SU-DHL-6 (cell line): ENCODE measurements at regions not wholly inside any gene's neighbourhood (a gene's known extent, or its start where the extent isn't known, plus 50 kb on each side); places are given as distances from the start of the nearest gene placed in this dataset.
"Not testable (repeated sequence)": the region's sequence is repeated elsewhere in the genome, so short reads cannot be mapped to it uniquely, and the experiment has no call there.

ENCODE experiments used
- H2AFZ ChIP-seq: fragments of 200-600 bp; sonication (generic); 2 replicates; pipeline ENCODE4 v1.6.1; 2014; ENCODE audit warnings: low read depth, mild to moderate bottlenecking, moderate library complexity, mixed read lengths, antibody characterized with exemption, low read length; ENCODE audit not compliant: severe bottlenecking
- H3F3A ChIP-seq: fragments of 200-600 bp; shearing (Covaris generic); 2 replicates; pipeline ENCODE4 v1.6.0; 2016; ENCODE audit warnings: antibody characterized with exemption, mild to moderate bottlenecking; ENCODE audit not compliant: insufficient read depth
- H3K27ac ChIP-seq: fragments of 200-600 bp; sonication (generic); 2 replicates; pipeline ENCODE4 v1.5.1; 2016; ENCODE audit warnings: low read depth, mild to moderate bottlenecking, low read length, moderate library complexity, mixed read lengths
- H3K27me3 ChIP-seq: fragments of 200-600 bp; sonication (generic), shearing (Covaris generic); 2 replicates; pipeline ENCODE4 v1.6.0; 2014; ENCODE audit warnings: mild to moderate bottlenecking, low read length
- H3K36me3 ChIP-seq: fragments of 200-600 bp; sonication (generic); 2 replicates; pipeline ENCODE4 v1.6.1; 2014; ENCODE audit warnings: mild to moderate bottlenecking, low read length, mixed read lengths
- H3K4me2 ChIP-seq: fragments of 300-600, 200-600 bp; shearing (Covaris generic), sonication (generic); 2 replicates; pipeline ENCODE4 v1.6.0; 2014; ENCODE audit warnings: low read length, low read depth, mild to moderate bottlenecking; ENCODE audit not compliant: poor library complexity, severe bottlenecking
- H3K4me3 ChIP-seq: fragments of 200-600 bp; sonication (generic); 2 replicates; pipeline ENCODE4 v1.5.1; 2014; ENCODE audit warnings: antibody characterized with exemption, low read length, mild to moderate bottlenecking, mixed read lengths; ENCODE audit not compliant: insufficient read depth, poor library complexity, severe bottlenecking
- H3K79me2 ChIP-seq: fragments of 200-600 bp; sonication (generic); 2 replicates; pipeline ENCODE4 v1.6.1; 2014; ENCODE audit warnings: mild to moderate bottlenecking, low read length, moderate library complexity; ENCODE audit not compliant: insufficient read depth
- H3K9ac ChIP-seq: fragments of 200-600 bp; sonication (generic); 2 replicates; pipeline ENCODE4 v1.7.0; 2014; ENCODE audit warnings: mild to moderate bottlenecking, low read length
- H3K9me2 ChIP-seq: fragments of 200-600 bp; sonication (generic); replicated peaks from 2 replicates; pipeline ENCODE4 v1.6.1; 2014; ENCODE audit warnings: low read length; ENCODE audit not compliant: insufficient read depth
- H3K9me3 ChIP-seq: fragments of 200-600 bp; sonication (generic); 2 replicates; pipeline ENCODE4 v1.6.1; 2014; ENCODE audit warnings: low read length, mixed read lengths; ENCODE audit not compliant: insufficient read depth
- H4K20me1 ChIP-seq: fragments of 200-600 bp; sonication (generic); 2 replicates; pipeline ENCODE4 v1.6.1; 2014; ENCODE audit warnings: low read depth, mild to moderate bottlenecking, antibody characterized with exemption, low read length, moderate library complexity, mixed read lengths
- CTCF ChIP-seq: fragments of 200-600 bp; sonication (generic); IDR thresholded peaks from one replicate; pipeline ENCODE4 v1.5.1; 2017; ENCODE audit warnings: antibody characterized with exemption, mild to moderate bottlenecking, low read length, moderate library complexity; ENCODE audit not compliant: insufficient read depth, poor library complexity, severe bottlenecking
- EZH2phosphoT487 ChIP-seq: fragments of 200-600 bp; sonication (generic), shearing (Covaris generic); conservative IDR thresholded peaks from 2 replicates; pipeline ENCODE4 v1.6.1; 2018; ENCODE audit warnings: mild to moderate bottlenecking, antibody characterized with exemption, low read length, moderate library complexity, mixed read lengths

DNA sequence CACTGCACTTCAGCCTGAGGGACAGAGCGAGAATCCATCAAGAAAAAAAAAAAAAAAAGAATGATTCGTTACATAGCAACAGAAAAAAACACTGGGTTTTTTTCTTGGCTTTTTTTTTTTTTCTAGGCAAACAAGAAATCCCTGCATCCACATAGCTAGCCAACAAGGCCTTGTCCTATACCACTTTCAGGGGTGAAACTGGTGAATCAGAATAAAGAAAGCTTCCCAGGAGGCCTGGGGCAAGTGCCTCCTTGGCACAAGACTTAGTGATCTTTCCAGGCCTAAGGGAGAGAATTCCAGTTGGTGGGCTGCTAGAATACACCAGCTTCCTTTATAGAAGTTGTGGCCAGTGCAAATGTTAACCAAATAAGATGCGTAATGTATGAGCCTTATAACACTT is 90.0 kb downstream of the VCPKMT start:
- H3K27me3 ChIP-seq: no peaks in the 10 kb centered on the region
- no peaks in the 10 kb centered on the region for H4K20me1 ChIP-seq
- no peak overlapping the region for H3K27ac ChIP-seq
- no peak for TF ChIP-seq CTCF
- H3K9me3 ChIP-seq: no peaks in the 10 kb centered on the region
- H3K9ac ChIP-seq: no peak overlapping the region
- no peaks in the 10 kb centered on the region for H3K79me2 ChIP-seq
- no peak overlapping the region for H3K4me3 ChIP-seq
- H3K36me3 ChIP-seq: no peaks in the 10 kb centered on the region
- no peaks in the 10 kb centered on the region for H3K9me2 ChIP-seq
- no peaks in the 10 kb centered on the region for H3F3A ChIP-seq
- no peak overlapping the region for H3K4me2 ChIP-seq
- no peak overlapping the region for H2AFZ ChIP-seq

- H3K27me3 ChIP-seq: no peaks in the 10 kb centered on the region
- no peak overlapping the region for H3K27ac ChIP-seq
- H3K9me2 ChIP-seq: no peaks in the 10 kb centered on the region
- H2AFZ ChIP-seq: no peak overlapping the region
- no peaks in the 10 kb centered on the region for H3F3A ChIP-seq
- no peak overlapping the region for H3K4me2 ChIP-seq
- H3K9me3 ChIP-seq: no peaks in the 10 kb centered on the region
- H4K20me1 ChIP-seq: no peaks in the 10 kb centered on the region
- H3K9ac ChIP-seq: no peak overlapping the region
- no peaks in the 10 kb centered on the region for H3K36me3 ChIP-seq
- H3K4me3 ChIP-seq: no peak overlapping the region
- no peaks in the 10 kb centered on the region for H3K79me2 ChIP-seq
- TF ChIP-seq CTCF (no peak), EZH2phosphoT487 (no peak)
These were observed 88.6 kb downstream of the VCPKMT start for GRCh38 chr14:50027816-50028215.

DNA sequence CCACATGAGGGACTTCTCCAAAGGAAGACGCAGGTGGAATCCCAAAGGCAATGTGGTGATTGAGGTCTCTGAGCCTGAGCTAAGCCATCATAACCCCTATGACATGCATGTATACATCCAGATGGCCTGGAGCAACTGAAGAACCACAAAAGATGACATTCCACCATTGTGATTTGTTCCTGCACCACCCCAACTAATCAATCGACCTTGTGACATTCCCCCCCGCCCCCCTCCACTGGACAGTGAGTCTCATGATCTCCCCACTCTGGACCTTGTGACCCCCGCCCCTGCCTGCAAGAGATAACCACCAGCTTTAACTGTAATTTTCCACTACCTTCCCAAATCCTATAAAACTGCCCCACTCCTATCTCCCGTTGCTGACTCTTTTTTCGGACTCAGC is 87.9 kb downstream of the VCPKMT start:
- H3K4me3 ChIP-seq: no peak overlapping the region
- no peaks in the 10 kb centered on the region for H3K9me2 ChIP-seq
- H3K4me2 ChIP-seq: no peak overlapping the region
- no peaks in the 10 kb centered on the region for H3K79me2 ChIP-seq
- H3F3A ChIP-seq: no peaks in the 10 kb centered on the region
- H3K9ac ChIP-seq: no peak overlapping the region
- H3K27ac ChIP-seq: no peak overlapping the region
- no peak overlapping the region for H2AFZ ChIP-seq
- H3K27me3 ChIP-seq: no peaks in the 10 kb centered on the region
- TF ChIP-seq EZH2phosphoT487 (no peak), CTCF (no peak)
- no peaks in the 10 kb centered on the region for H4K20me1 ChIP-seq
- H3K9me3 ChIP-seq: no peaks in the 10 kb centered on the region
- H3K36me3 ChIP-seq: no peaks in the 10 kb centered on the region

GRCh38 chr14:50030036-50030435 is 86.3 kb downstream of the VCPKMT start:
- Histone ChIP-seq H3K4me2 (no peak overlapping the region), H3K9me2 (no peaks in the 10 kb centered on the region), H3K9me3 (no peaks in the 10 kb centered on the region), H3K79me2 (no peaks in the 10 kb centered on the region), H3K9ac (no peak overlapping the region), H3F3A (no peaks in the 10 kb centered on the region), H3K27me3 (no peaks in the 10 kb centered on the region), H3K36me3 (no peaks in the 10 kb centered on the region), H3K27ac (no peak overlapping the region), H2AFZ (no peak overlapping the region), H4K20me1 (no peaks in the 10 kb centered on the region), H3K4me3 (no peak overlapping the region)
- TF ChIP-seq CTCF (no peak), EZH2phosphoT487 (no peak)

GRCh38 chr14:50030911-50031310 is 85.5 kb downstream of the VCPKMT start:
- not testable (repeated sequence) for H3K4me3 ChIP-seq, H3K27me3 ChIP-seq, H3K36me3 ChIP-seq, H3K27ac ChIP-seq, H3K9me2 ChIP-seq, H3F3A ChIP-seq, H3K4me2 ChIP-seq, H3K9me3 ChIP-seq, H2AFZ ChIP-seq, H4K20me1 ChIP-seq, H3K79me2 ChIP-seq, H3K9ac ChIP-seq
